Islet of Langerhans (tissue), 1 donor: ENCODE measurements at regions not wholly inside any gene's neighbourhood (a gene's known extent, or its start where the extent isn't known, plus 50 kb on each side); places are given as distances from the start of the nearest gene placed in this dataset.
"Not testable (repeated sequence)": the region's sequence is repeated elsewhere in the genome, so short reads cannot be mapped to it uniquely, and the experiment has no call there.

Experiments used
- FAIRE-seq: peaks from one replicate; lab custom pipeline; 2011; peaks lifted over from hg19 to GRCh38; lab: Jason Lieb, UNC

DNA sequence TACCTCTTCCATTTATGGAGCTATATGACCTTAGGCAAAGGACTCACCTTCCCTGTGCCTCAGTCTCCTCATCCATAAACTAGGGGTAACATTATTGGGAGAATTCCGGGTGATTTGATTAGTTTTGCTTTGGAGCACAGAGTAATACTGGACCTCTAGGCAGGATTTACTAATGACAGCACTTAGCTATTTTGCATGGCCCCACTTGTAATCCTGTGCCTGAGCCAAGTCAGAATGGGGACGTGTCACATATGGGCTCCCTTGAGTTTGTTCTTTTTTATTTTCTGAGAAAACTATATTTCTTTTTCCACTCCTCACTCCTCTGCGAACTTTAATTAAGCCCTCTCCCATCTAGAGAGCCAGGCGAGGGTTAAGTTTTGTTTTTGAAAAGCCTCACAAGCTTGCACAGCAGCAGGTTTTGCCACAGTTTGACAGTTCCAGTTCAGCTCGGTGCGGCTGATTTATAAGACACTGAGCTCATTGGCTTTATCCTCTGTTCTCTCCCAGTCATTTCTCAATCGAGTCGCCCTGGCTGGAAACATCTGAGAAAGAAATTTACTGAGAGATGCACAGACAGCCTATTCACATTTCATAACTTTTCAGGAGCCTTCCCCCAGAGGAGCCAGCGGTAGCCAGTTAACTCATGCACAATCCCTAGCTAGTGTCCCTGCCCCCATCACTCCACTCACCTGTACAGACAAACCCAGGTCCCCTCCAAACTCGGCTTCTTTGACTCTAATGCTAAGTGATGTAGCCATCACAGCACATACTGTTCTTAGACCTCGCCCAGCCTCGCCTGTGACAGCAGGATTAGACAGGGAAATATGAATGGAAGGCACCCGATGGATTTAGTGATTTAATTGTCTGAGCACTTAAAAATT, 441.9 kb upstream of the NPVF start:
- no peak for FAIRE-seq

- FAIRE-seq, result no peak
These were observed 442.8 kb upstream of the NPVF start for GRCh38 chr7:25671111-25671510.

GRCh38 chr7:25672496-25672895, 444.2 kb upstream of the NPVF start:
- FAIRE-seq, result no peak

GRCh38 chr7:25675789-25676474, 447.6 kb upstream of the NPVF start:
- FAIRE-seq, result no peak

- FAIRE-seq, result no peak
These were observed 449.3 kb upstream of the NPVF start for GRCh38 chr7:25677595-25677994.

- no peak for FAIRE-seq
These were observed 449.9 kb upstream of the NPVF start for GRCh38 chr7:25678215-25678614.

GRCh38 chr7:25680636-25681035, 452.4 kb upstream of the NPVF start:
- FAIRE-seq, result no peak

DNA sequence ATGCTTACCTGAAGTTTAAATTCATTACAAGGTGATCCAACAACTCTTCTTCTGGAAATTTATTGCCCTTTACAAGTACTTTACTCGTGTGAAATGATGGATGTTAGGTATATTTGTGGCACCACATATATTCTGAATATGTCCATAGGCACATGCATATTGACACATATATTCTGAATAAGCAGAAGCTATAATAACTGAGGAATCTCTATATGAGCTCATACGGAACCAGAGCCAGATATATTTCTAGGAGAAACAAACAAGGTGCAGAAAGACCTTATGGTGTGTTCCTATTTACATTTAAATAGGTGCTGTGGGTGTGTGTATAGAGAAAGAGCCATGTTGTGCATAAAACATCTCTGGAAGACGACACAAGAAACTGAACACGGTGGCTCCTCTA, 456.1 kb upstream of the NPVF start:
- no peak for FAIRE-seq

DNA sequence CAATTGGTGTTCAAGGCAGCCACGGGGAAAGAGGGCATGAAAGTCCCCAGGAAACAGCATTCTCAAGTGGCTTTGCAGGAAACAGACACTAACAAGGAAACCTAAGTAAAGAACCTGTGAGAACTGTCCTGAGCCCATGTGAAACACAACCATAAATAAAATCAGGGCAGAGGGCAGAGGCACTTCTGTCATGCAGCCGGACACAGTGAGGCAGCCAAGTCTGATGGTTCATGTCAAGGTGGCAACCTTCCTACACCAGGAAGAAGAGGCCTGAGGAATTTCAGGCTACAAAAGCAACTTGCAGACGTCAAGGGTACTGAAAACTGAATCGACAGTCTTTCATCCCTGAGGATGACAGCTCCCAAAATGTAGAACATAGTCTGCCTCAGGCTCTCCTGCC, 458.2 kb upstream of the NPVF start:
- no peak for FAIRE-seq

GRCh38 chr7:25694211-25694610, 457.8 kb upstream of the NFE2L3 start:
- FAIRE-seq, result no peak

GRCh38 chr7:25694699-25695098, 457.3 kb upstream of the NFE2L3 start:
- FAIRE-seq, result no peak

DNA sequence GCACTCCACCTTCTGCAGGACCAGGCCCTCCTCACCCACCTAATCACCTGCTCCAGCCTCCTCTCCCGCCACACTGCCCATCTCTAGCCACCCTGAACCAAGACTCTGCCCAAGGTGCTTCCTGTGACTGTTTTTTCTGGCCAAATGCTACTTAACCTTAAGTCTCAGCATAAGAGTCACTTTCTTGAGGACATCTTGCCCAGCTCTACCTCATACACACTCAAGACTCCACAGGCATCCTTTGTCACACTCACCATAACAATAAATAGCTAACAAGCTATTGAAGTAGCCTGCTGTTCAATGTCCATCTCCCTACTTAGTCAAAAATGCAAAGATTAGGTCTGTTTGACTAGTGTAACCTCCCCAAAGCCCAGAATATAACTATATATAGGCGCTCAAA, 455.4 kb upstream of the NFE2L3 start:
- FAIRE-seq, result no peak

DNA sequence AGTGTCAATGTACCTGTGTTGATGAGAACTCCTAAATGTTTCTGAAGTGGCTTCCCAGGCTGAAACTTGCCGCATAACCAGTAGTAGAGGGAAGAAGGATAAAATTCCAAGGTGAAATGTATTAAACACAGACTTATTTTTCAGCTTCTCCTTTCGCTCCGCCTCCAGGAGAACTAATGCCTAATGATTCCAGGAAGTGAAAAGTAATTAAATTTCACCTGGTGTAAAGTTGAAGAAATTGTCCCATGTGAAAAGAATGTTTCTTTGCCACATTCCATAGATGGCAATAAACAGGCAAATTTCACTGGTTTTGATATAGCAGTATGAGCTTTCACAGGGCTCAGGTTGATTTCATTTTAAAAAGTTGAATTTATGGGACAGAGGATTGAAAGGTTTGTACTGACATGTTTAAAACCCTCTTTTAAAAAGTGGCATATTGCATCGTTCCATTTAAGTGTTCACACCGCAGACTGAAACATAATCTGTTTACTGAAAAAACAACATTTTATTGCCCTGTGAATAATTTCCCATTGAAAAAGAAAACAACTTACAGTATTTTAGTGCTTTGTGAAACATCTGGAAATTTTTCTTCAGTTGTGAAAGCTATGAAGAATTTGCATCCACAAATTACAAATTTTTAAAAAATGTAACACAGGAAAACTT, 453.4 kb upstream of the NFE2L3 start:
- no peak for FAIRE-seq

GRCh38 chr7:25700141-25700540, 451.9 kb upstream of the NFE2L3 start:
- FAIRE-seq, result not testable (repeated sequence)

DNA sequence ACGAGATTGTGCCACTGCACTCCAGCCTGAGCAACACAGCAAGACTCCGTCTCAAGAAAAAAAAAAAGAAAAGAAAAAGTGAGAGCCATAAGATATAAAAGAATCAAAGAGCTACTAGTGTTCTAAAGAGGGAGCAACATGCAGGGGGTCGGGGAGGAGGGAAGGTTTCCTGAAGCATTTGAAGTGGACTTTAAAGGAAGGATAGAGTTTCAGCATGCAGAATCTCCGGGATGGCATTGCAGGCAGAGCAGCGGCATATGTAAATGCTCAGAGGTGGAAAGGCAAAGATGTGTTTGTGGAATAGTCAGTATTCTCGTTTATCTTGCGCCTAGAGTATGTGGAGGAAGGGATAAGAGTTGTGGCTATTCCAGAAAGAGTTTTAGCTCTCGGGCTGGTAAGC, 447.6 kb upstream of the NFE2L3 start:
- FAIRE-seq, result no peak

DNA sequence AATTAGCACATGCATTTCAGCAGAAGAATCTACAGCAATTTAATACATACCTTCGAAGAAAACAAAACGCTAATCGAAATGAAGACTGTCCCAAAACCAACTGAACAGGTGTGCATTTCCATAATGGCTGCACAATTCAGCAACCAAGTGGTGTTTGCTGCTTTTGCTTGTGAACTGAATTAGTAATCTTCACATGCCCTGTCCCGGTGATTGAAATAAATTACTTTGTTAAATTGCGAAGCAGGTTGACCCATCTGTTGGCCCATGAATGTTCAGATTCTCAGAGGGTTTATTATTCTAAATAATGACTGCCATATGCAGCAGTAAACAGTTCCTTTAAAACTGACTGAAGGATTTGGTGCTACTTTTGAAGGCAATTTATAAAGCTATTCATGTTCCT, 445.2 kb upstream of the NFE2L3 start:
- no peak for FAIRE-seq

DNA sequence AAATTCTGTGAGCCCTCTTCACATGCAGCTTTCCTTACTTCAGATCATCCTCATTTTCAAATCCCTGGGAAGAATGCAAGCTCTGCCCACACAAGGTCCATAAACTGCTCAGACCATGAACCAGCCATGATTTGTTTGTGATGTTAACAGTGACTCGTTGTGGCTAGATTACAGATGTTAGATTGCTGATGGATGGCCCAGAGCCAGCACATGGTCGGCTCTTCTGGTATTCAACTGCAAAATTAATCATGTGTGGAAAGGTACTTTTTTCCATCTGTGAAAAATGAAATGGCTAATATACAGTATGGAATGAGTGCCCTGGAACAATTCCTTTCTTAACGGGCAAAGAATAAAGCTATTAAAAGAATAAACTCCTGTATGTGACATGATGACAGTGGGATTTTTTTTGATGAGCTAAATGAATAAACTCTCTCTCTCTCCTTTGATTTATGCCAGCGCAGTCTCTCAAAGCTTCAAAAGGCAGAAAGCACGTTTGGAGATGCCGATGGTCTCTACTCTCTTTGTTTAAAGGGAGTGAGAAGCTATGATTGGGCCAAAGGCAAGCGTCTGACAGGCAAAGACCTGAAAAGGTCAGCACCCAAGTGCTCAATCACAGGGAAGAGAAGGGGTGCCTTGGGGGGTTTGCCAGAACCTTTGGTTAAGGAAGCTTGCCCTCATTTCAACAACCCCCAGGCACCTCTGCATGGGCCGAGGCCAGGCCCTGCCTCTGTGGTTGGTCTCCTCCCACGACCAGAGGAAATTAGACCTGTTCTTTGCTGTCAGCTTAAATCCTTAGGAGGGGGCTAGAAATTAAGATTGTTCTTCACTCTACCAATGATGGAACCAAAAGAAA, 444.0 kb upstream of the NFE2L3 start:
- FAIRE-seq, result no peak

GRCh38 chr7:25710959-25711358, 441.0 kb upstream of the NFE2L3 start:
- FAIRE-seq, result no peak

GRCh38 chr7:25711940-25712339, 440.1 kb upstream of the NFE2L3 start:
- no peak for FAIRE-seq

DNA sequence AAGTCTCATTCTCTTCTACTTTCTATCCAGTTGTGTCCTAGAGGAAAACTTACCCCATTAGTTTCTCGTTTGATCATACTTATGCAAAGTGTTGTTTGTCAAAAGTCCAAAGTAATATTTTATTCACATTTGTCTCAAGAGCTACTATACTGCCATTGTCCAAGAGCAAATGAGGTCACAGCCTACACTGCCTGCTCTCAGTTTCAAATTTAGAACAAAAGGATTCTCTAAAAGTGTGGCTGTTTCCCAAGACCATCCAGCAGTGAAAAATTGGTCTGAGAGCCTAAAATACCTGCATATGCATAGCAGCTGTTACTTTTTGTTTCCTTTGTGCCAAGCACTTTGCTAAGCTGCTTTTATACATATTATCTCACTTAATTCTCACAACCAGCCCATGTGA, 439.5 kb upstream of the NFE2L3 start:
- no peak for FAIRE-seq

DNA sequence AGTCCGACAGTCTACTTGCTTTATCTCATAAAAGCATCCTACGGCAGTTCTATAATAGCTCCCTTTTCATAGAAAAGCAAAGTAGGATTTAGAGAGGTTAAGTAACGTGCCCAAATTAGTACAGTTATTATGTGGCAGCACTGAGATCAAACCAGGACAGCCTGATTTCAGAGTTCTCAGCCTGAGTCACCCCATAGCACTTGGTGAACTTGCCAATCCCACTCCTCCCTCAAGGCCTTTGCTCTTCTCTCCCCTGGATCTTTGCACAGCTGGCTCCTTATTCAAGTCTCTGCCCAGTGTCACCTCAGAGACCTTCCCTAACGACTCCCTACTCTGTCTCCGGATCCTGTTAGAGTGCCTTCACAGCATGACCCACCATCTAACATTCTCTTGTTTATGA, 438.0 kb upstream of the NFE2L3 start:
- FAIRE-seq, result no peak

DNA sequence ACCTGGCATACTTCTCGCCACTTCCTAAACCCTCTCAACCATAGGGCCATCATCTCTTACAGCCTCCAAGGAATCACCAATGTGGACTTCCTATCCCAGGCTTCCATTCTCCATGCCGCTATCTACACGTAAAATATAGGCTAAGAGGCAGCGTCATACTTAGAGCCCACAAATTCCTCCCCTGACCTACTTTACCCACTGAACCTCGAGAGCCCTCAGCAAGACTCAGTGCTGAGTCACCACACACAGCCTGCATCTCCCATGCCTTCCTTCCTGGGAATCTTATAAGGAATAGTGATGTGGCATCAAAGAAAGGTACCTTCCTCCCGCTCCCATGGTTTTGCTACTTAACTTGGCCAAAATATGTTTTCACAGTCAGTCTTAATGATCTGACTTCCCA, 435.6 kb upstream of the NFE2L3 start:
- no peak for FAIRE-seq
